ENCODE measurements at regions not wholly inside any gene's neighbourhood (a gene's known extent, or its start where the extent isn't known, plus 50 kb on each side); places are given as distances from the start of the nearest gene placed in this dataset.

GRCh38 chr16:66169817-66170216 is 196.7 kb upstream of the CDH5 start:
- no peak for DNase-seq

GRCh38 chr16:66168777-66169176 is 197.7 kb upstream of the CDH5 start:
- no peak for DNase-seq

- no peak for DNase-seq
Measured at GRCh38 chr16:66167564-66168291, 198.8 kb upstream of the CDH5 start.

- no peak for DNase-seq
Measured at GRCh38 chr16:66166490-66166889, 200.0 kb upstream of the CDH5 start.

GRCh38 chr16:66165879-66166278 is 200.6 kb upstream of the CDH5 start:
- DNase-seq = no peak

GRCh38 chr16:66164581-66165247 is 201.8 kb upstream of the CDH5 start:
- no peak for DNase-seq

- no peak for DNase-seq
Measured at GRCh38 chr16:66162821-66163220, 203.7 kb upstream of the CDH5 start.

- no peak for DNase-seq
Measured at GRCh38 chr16:66161942-66162341, 204.5 kb upstream of the CDH5 start.

GRCh38 chr16:66161269-66161668 is 205.2 kb upstream of the CDH5 start:
- no peak for DNase-seq

- DNase-seq = no peak
Measured at GRCh38 chr16:66159987-66160386, 206.5 kb upstream of the CDH5 start.

- no peak for DNase-seq
Measured at GRCh38 chr16:66156538-66156937, 210.0 kb upstream of the CDH5 start.

- DNase-seq = no peak
Measured at GRCh38 chr16:66155933-66156332, 210.6 kb upstream of the CDH5 start.

GRCh38 chr16:66154801-66155200 is 211.7 kb upstream of the CDH5 start:
- no peak for DNase-seq

- no peak for DNase-seq
Measured at GRCh38 chr16:66152823-66153393, 213.6 kb upstream of the CDH5 start.

- DNase-seq = no peak
Measured at GRCh38 chr16:66152181-66152580, 214.3 kb upstream of the CDH5 start.

- DNase-seq = peak in 1 of 5 donors; percentile 20
Measured at GRCh38 chr16:66150698-66151482, 215.6 kb upstream of the CDH5 start.

- DNase-seq = no peak
Measured at GRCh38 chr16:66147291-66147690, 219.2 kb upstream of the CDH5 start.

- no peak for DNase-seq
Measured at GRCh38 chr16:66146798-66147197, 219.7 kb upstream of the CDH5 start.

GRCh38 chr16:66144641-66145040 is 221.8 kb upstream of the CDH5 start:
- no peak for DNase-seq

GRCh38 chr16:66143415-66143814 is 223.1 kb upstream of the CDH5 start:
- DNase-seq = no peak

GRCh38 chr16:66141885-66142284 is 224.6 kb upstream of the CDH5 start:
- DNase-seq = no peak

- no peak for DNase-seq
Measured at GRCh38 chr16:66137853-66138252, 228.6 kb upstream of the CDH5 start.

GRCh38 chr16:66136841-66137240 is 229.7 kb upstream of the CDH5 start:
- DNase-seq = no peak
